ENCODE measurements at regions not wholly inside any gene's neighbourhood (a gene's known extent, or its start where the extent isn't known, plus 50 kb on each side); places are given as distances from the start of the nearest gene placed in this dataset.

- TF ChIP-seq CTCF (IDR thresholded peaks at IDR 0.05 in 2 of 3, conservative IDR thresholded peaks at IDR 0.05 in 1 of 3; ENCODE audit: borderline replicate concordance in 1 of 3, insufficient read depth in 1 of 3, low read depth in 2 of 3, low read length in 2 of 3) (no peak), REST (IDR thresholded peaks at IDR 0.05; ENCODE audit: low read depth) (no peak), CEBPB (IDR thresholded peaks at IDR 0.05; ENCODE audit: low read depth) (no peak), TCF7L2 (IDR thresholded peaks at IDR 0.05; ENCODE audit: borderline replicate concordance, extremely low read depth, insufficient read depth, insufficient read length) (no peak), EZH2phosphoT487 (IDR thresholded peaks at IDR 0.05; ENCODE audit: borderline replicate concordance) (no peak), POLR2AphosphoS5 (IDR thresholded peaks at IDR 0.05; ENCODE audit: low read depth, low read length) (no peak), POLR2A (IDR thresholded peaks at IDR 0.05; ENCODE audit: borderline replicate concordance, extremely low read depth, insufficient read depth, insufficient read length) (no peak), CBX3 (IDR thresholded peaks at IDR 0.05; ENCODE audit: low read depth) (no peak), ZNF274 (IDR thresholded peaks at IDR 0.05; ENCODE audit: low read depth, low read length) (no peak)
Measured at GRCh38 chr2:222769941-222770340, 90.9 kb upstream of the ACSL3 start.
